ENCODE measurements at regions not wholly inside any gene's neighbourhood (a gene's known extent, or its start where the extent isn't known, plus 50 kb on each side); places are given as distances from the start of the nearest gene placed in this dataset.
A peak's percentile ranks its signal among the peaks of the same experiment; 100 is the strongest.
"Not testable (repeated sequence)": the region's sequence is repeated elsewhere in the genome, so short reads cannot be mapped to it uniquely, and the experiment has no call there.

GRCh38 chr6:792662-793061, 99.7 kb upstream of the EXOC2 start:
- no peak for DNase-seq

- DNase-seq, result peak; percentile 11
Measured at GRCh38 chr6:788058-788457, 95.1 kb upstream of the EXOC2 start.

- DNase-seq, result peak; percentile 32
Measured at GRCh38 chr6:786946-787763, 94.2 kb upstream of the EXOC2 start.

GRCh38 chr6:783966-784735, 91.2 kb upstream of the EXOC2 start:
- DNase-seq, result no peak

GRCh38 chr6:782141-782540, 89.2 kb upstream of the EXOC2 start:
- no peak for DNase-seq

- DNase-seq, result no peak
Measured at GRCh38 chr6:781350-781961, 88.5 kb upstream of the EXOC2 start.

GRCh38 chr6:780706-781105, 87.8 kb upstream of the EXOC2 start:
- no peak for DNase-seq

GRCh38 chr6:776951-777350, 84.0 kb upstream of the EXOC2 start:
- DNase-seq, result no peak

- DNase-seq, result no peak
Measured at GRCh38 chr6:776528-776931, 83.6 kb upstream of the EXOC2 start.

GRCh38 chr6:775863-776262, 82.9 kb upstream of the EXOC2 start:
- DNase-seq, result no peak

- not testable (repeated sequence) for DNase-seq
Measured at GRCh38 chr6:771683-772082, 78.7 kb upstream of the EXOC2 start.

GRCh38 chr6:767755-768512, 75.0 kb upstream of the EXOC2 start:
- DNase-seq, result no peak

GRCh38 chr6:766625-767024, 73.7 kb upstream of the EXOC2 start:
- peak; percentile 9 for DNase-seq

GRCh38 chr6:761997-762396, 69.1 kb upstream of the EXOC2 start:
- DNase-seq, result no peak

- DNase-seq, result no peak
Measured at GRCh38 chr6:760982-761955, 68.3 kb upstream of the EXOC2 start.

GRCh38 chr6:759729-760128, 66.8 kb upstream of the EXOC2 start:
- DNase-seq, result no peak

GRCh38 chr6:756224-756623, 63.3 kb upstream of the EXOC2 start:
- no peak for DNase-seq

GRCh38 chr6:754202-754601, 61.3 kb upstream of the EXOC2 start:
- no peak for DNase-seq

- DNase-seq, result no peak
Measured at GRCh38 chr6:753486-753885, 60.5 kb upstream of the EXOC2 start.

- DNase-seq, result no peak
Measured at GRCh38 chr6:752438-752837, 59.5 kb upstream of the EXOC2 start.

- no peak for DNase-seq
Measured at GRCh38 chr6:751765-752164, 58.8 kb upstream of the EXOC2 start.

- no peak for DNase-seq
Measured at GRCh38 chr6:747921-748320, 55.0 kb upstream of the EXOC2 start.

Measured in activated CD4-positive, alpha-beta T cell treated with anti-CD3 and anti-CD28 coated beads, Interleukin-10, Interleukin-2, amounts not matched to agents 100 ng/mL and 50 ng/mL, durations not matched to agents 16 hours and 8 hours (primary cell).